ENCODE measurements at regions not wholly inside any gene's neighbourhood (a gene's known extent, or its start where the extent isn't known, plus 50 kb on each side); places are given as distances from the start of the nearest gene placed in this dataset.

DNA sequence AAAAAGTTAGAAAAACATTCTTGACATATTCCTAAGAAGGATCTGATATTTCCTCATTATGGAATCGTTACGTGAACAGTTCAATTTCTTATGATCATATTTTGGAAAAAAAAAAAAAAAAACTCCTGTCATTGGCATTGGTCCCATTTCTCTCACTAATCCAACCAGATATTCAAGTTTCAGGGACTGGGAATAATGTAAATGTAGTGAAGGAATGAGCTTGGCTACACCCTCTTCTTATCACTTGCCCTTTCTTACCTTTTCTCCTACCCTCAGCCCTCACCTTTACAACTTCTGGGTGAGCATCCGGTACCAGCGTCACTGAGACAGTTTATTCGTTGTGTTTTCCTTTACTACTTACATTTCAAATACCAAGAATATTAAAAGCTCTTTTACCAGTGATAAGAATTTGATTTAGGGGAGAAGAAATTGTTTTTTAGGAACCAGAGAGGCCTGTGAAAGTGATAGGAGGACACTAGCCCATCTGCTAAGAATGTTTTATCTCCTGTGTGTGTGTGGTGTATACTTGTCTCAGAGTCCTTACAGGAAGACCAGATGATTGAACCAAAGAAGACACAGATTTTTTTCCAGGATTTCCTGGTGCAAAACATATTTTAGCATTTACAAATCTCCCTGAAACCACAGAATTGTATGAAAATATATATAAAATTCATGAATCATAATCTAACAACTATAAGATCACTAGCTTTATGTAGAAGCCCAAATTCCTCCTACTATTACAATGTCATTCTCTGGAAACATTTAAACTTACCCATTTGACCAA lies 946.7 kb downstream of the ZPLD1 start:
- H3K4me1 ChIP-seq (ENCODE audit: control insufficient read depth in 2 of 3, insufficient read depth in 2 of 3, low read depth in 1 of 3, low read length in 3 of 3): no peaks in the 10 kb centered on the region
- no peak overlapping the region for H3K4me3 ChIP-seq (ENCODE audit: low read length in 3 of 3)
- H3K36me3 ChIP-seq (ENCODE audit: control insufficient read depth in 2 of 3, insufficient read depth in 3 of 3, low read length in 3 of 3): no peaks in the 10 kb centered on the region
- FAIRE-seq: no peak
- H3K27me3 ChIP-seq (ENCODE audit: control insufficient read depth, insufficient read depth, low read length): no peaks in the 10 kb centered on the region
- no peaks in the 10 kb centered on the region for H3K9me3 ChIP-seq (ENCODE audit: control insufficient read depth in 2 of 3, insufficient read depth in 1 of 3, low read length in 3 of 3)
- H3K9ac ChIP-seq (ENCODE audit: low read length in 3 of 3): no peak overlapping the region
- TF ChIP-seq, protein P1, sequence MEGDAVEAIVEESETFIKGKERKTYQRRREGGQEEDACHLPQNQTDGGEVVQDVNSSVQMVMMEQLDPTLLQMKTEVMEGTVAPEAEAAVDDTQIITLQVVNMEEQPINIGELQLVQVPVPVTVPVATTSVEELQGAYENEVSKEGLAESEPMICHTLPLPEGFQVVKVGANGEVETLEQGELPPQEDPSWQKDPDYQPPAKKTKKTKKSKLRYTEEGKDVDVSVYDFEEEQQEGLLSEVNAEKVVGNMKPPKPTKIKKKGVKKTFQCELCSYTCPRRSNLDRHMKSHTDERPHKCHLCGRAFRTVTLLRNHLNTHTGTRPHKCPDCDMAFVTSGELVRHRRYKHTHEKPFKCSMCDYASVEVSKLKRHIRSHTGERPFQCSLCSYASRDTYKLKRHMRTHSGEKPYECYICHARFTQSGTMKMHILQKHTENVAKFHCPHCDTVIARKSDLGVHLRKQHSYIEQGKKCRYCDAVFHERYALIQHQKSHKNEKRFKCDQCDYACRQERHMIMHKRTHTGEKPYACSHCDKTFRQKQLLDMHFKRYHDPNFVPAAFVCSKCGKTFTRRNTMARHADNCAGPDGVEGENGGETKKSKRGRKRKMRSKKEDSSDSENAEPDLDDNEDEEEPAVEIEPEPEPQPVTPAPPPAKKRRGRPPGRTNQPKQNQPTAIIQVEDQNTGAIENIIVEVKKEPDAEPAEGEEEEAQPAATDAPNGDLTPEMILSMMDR (IDR thresholded peaks at IDR 0.05; ENCODE audit: borderline replicate concordance, extremely low read depth, insufficient read depth): no peak
- no peak for DNase-seq
- no peak overlapping the region for H3K27ac ChIP-seq (ENCODE audit: low read depth in 2 of 2, low read length in 2 of 2)
- intact Hi-C loops (cut with DNase I): no loop called here

DNA sequence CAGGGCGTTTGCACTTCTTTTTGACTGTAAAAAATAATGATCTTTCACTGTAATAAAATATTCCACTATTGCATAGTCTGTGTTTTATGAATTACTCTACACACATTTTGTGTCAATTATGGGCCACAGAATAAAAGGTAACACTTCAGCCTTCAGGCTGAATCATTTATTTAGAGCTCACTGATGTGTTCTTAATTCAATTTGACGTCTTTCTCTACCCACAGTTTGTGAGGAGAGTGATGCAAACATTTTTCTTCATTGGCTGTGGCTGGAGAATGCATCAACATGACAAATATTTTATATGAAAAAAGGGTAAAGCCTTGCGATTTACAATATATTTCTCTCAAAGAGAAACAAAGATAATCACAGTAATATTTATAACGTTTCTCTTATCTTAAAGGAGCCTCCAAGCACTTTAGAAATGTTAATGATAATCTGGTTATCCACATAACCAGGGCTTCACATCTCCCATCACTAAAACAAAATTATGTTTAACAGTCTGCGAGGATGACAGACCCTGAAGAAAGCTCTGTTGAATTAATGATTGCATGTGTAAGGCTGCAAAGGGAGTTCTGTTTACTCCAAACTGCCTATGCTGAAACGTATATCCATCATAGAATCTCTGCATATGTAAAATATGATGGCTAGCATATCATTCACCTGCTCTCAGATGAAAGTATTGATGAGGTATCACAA lies 951.3 kb downstream of the ZPLD1 start:
- intact Hi-C loops (cut with DNase I): no loop called here
- no peak for DNase-seq
- H3K27me3 ChIP-seq (ENCODE audit: control insufficient read depth, insufficient read depth, low read length): no peaks in the 10 kb centered on the region
- H3K4me1 ChIP-seq (ENCODE audit: control insufficient read depth in 2 of 3, insufficient read depth in 2 of 3, low read depth in 1 of 3, low read length in 3 of 3): no peaks in the 10 kb centered on the region
- TF ChIP-seq, protein P1 (IDR thresholded peaks at IDR 0.05; ENCODE audit: borderline replicate concordance, extremely low read depth, insufficient read depth): no peak
- no peak overlapping the region for H3K9ac ChIP-seq (ENCODE audit: low read length in 3 of 3)
- no peak overlapping the region for H3K27ac ChIP-seq (ENCODE audit: low read depth in 2 of 2, low read length in 2 of 2)
- no peaks in the 10 kb centered on the region for H3K36me3 ChIP-seq (ENCODE audit: control insufficient read depth in 2 of 3, insufficient read depth in 3 of 3, low read length in 3 of 3)
- no peaks in the 10 kb centered on the region for H3K9me3 ChIP-seq (ENCODE audit: control insufficient read depth in 2 of 3, insufficient read depth in 1 of 3, low read length in 3 of 3)
- H3K4me3 ChIP-seq (ENCODE audit: low read length in 3 of 3): no peak overlapping the region
- no peak for FAIRE-seq

- Histone ChIP-seq H3K9ac (ENCODE audit: low read length in 3 of 3) (no peak overlapping the region), H3K9me3 (ENCODE audit: control insufficient read depth in 2 of 3, insufficient read depth in 1 of 3, low read length in 3 of 3) (no peaks in the 10 kb centered on the region), H3K4me1 (ENCODE audit: control insufficient read depth in 2 of 3, insufficient read depth in 2 of 3, low read depth in 1 of 3, low read length in 3 of 3) (no peaks in the 10 kb centered on the region), H3K27me3 (ENCODE audit: control insufficient read depth, insufficient read depth, low read length) (no peaks in the 10 kb centered on the region), H3K27ac (ENCODE audit: low read depth in 2 of 2, low read length in 2 of 2) (no peak overlapping the region), H3K36me3 (ENCODE audit: control insufficient read depth in 2 of 3, insufficient read depth in 3 of 3, low read length in 3 of 3) (no peaks in the 10 kb centered on the region), H3K4me3 (ENCODE audit: low read length in 3 of 3) (no peak overlapping the region)
- intact Hi-C loops (cut with DNase I): no loop called here
- peak in 1 of 5 donors; percentile 2 for DNase-seq
- FAIRE-seq: no peak
- TF ChIP-seq, protein P1 (IDR thresholded peaks at IDR 0.05; ENCODE audit: borderline replicate concordance, extremely low read depth, insufficient read depth): no peak
These were observed 953.4 kb downstream of the ZPLD1 start for GRCh38 chr3:103388214-103388613.
